Keratinocyte (primary cell): ENCODE measurements at regions not wholly inside any gene's neighbourhood (a gene's known extent, or its start where the extent isn't known, plus 50 kb on each side); places are given as distances from the start of the nearest gene placed in this dataset.
A peak's percentile ranks its signal among the peaks of the same experiment; 100 is the strongest.

ENCODE experiments used
- DNase-seq: peaks from one replicate; pipeline ENCODE4 v3.0.0-alpha.2; 2011; ENCODE audit warnings: low read depth, missing footprints, low spot score
- FAIRE-seq: peaks from 2 replicates; lab custom pipeline; 2011; peaks lifted over from hg19 to GRCh38; lab: Jason Lieb, UNC
- H2AFZ ChIP-seq: 2 replicates; pipeline ENCODE4 v1.6.0; 2012; ENCODE audit warnings: low read length, control low read depth, inconsistent platforms; ENCODE audit not compliant: control insufficient read depth
- H3K27ac ChIP-seq: 2 replicates; pipeline ENCODE4 v1.5.1; 2011; ENCODE audit warnings: low read length; ENCODE audit not compliant: control insufficient read depth, insufficient read depth
- H3K27me3 ChIP-seq: 3 replicates; pipeline ENCODE4 v1.6.0; 2011; ENCODE audit warnings: low read length; ENCODE audit not compliant: control insufficient read depth, insufficient read depth; ENCODE audit errors: extremely low read depth
- H3K36me3 ChIP-seq, 2 experiments: 2 replicates in 1 of 2; 3 replicates in 1 of 2; pipeline ENCODE4 v1.5.1; 2011; ENCODE audit warnings: low read length in 2 of 2, mild to moderate bottlenecking in 1 of 2; ENCODE audit not compliant: control insufficient read depth in 2 of 2, insufficient read depth in 2 of 2; ENCODE audit errors: extremely low read depth in 1 of 2
- H3K4me1 ChIP-seq: 3 replicates; pipeline ENCODE4 v1.5.1; 2011; ENCODE audit warnings: low read length; ENCODE audit not compliant: control insufficient read depth, insufficient read depth; ENCODE audit errors: extremely low read depth
- H3K4me2 ChIP-seq: 3 replicates; pipeline ENCODE4 v1.6.0; 2011; ENCODE audit warnings: low read depth, low read length; ENCODE audit not compliant: control insufficient read depth, insufficient read depth; ENCODE audit errors: extremely low read depth
- H3K4me3 ChIP-seq, 3 experiments: fragments of 200-600 bp in 1 of 3; sonication (generic) in 1 of 3; 2 replicates in 2 of 3; 3 replicates in 1 of 3; pipeline ENCODE4 v1.5.1; 2011 to 2016; ENCODE audit warnings: low read length in 3 of 3, mild to moderate bottlenecking in 3 of 3, control low read depth in 2 of 3, inconsistent platforms in 1 of 3, low read depth in 1 of 3, mixed read lengths in 1 of 3, mixed run types in 1 of 3, moderate library complexity in 1 of 3; ENCODE audit not compliant: control insufficient read depth in 2 of 3, insufficient read depth in 2 of 3; ENCODE audit errors: extremely low read depth in 1 of 3
- H3K79me2 ChIP-seq: 2 replicates; pipeline ENCODE4 v1.6.0; 2012; ENCODE audit warnings: low read length; ENCODE audit not compliant: control insufficient read depth, insufficient read depth
- H3K9ac ChIP-seq: 3 replicates; pipeline ENCODE4 v1.6.0; 2011; ENCODE audit warnings: low read length; ENCODE audit not compliant: control insufficient read depth, insufficient read depth; ENCODE audit errors: extremely low read depth
- H3K9me1 ChIP-seq: 3 replicates; pipeline ENCODE4 v1.6.0; 2011; ENCODE audit warnings: low read length; ENCODE audit not compliant: control insufficient read depth, insufficient read depth; ENCODE audit errors: extremely low read depth
- H3K9me3 ChIP-seq: 2 replicates; pipeline ENCODE4 v1.5.1; 2012; ENCODE audit warnings: low read depth, low read length; ENCODE audit not compliant: control insufficient read depth
- H4K20me1 ChIP-seq: 3 replicates; pipeline ENCODE4 v1.6.0; 2011; ENCODE audit warnings: low read length; ENCODE audit not compliant: control insufficient read depth, insufficient read depth; ENCODE audit errors: extremely low read depth
- EZH2 ChIP-seq: IDR thresholded peaks from one replicate; pipeline ENCODE4 v1.6.1; 2012; ENCODE audit warnings: inconsistent platforms, mild to moderate bottlenecking, low read length, moderate library complexity
- dilution Hi-C: fragments of 300-500 bp; cut with MboI; formaldehyde crosslinking; loops from one replicate; pipeline ENCODE4 v1.7.0; 2020; ENCODE audit warnings: low sequenced_read_pairs; ENCODE audit not compliant: extremely low pct_ligation_motif_present
- TF ChIP-seq, protein P1 (sequence below), 3 experiments: IDR thresholded peaks in 1 of 3; conservative IDR thresholded peaks in 1 of 3; optimal IDR thresholded peaks in 1 of 3; 2 replicates in 2 of 3; 3 replicates in 1 of 3; pipeline versions ENCODE3 to v1.5.1; 2011; ENCODE audit warnings: low read length in 3 of 3, mild to moderate bottlenecking in 3 of 3, moderate library complexity in 2 of 3, control low read depth in 1 of 3, inconsistent platforms in 1 of 3; ENCODE audit not compliant: insufficient read depth in 2 of 3; ENCODE audit errors: extremely low read depth in 1 of 3

DNA sequence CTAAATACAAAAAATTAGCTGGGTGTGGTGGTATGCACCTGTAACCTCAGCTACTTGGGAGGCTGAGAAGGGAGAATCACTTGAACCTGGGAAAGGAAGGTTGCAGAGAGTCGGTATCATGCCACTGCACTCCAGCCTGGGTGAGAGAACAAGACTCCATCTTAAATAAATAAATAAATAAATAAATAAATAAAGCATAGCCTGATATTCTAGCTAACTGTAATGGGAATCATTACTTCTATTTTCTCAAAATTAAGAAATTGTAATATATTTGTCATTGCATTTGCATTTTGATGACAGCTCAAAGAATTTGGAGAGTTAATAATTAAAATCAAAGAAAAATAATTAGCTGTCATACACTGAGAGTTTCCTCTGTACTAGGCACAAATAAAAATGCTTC is 561.1 kb downstream of the EFNB2 start:
- H4K20me1 ChIP-seq, result no peaks in the 10 kb centered on the region
- FAIRE-seq (no peak), DNase-seq (no peak)
- H3K9me3 ChIP-seq, result no peaks in the 10 kb centered on the region
- H3K4me1 ChIP-seq, result peaks cover 28% of the 10 kb centered on the region
- dilution Hi-C loops, result no loop called here
- H3K27me3 ChIP-seq, result no peaks in the 10 kb centered on the region
- H3K27ac ChIP-seq, result no peak overlapping the region
- peaks cover 2% of the 10 kb centered on the region for H3K9me1 ChIP-seq
- H3K79me2 ChIP-seq, result no peaks in the 10 kb centered on the region
- no peak overlapping the region for H3K9ac ChIP-seq
- H2AFZ ChIP-seq, result no peak overlapping the region
- TF ChIP-seq EZH2, result no peak
- TF ChIP-seq, protein P1, sequence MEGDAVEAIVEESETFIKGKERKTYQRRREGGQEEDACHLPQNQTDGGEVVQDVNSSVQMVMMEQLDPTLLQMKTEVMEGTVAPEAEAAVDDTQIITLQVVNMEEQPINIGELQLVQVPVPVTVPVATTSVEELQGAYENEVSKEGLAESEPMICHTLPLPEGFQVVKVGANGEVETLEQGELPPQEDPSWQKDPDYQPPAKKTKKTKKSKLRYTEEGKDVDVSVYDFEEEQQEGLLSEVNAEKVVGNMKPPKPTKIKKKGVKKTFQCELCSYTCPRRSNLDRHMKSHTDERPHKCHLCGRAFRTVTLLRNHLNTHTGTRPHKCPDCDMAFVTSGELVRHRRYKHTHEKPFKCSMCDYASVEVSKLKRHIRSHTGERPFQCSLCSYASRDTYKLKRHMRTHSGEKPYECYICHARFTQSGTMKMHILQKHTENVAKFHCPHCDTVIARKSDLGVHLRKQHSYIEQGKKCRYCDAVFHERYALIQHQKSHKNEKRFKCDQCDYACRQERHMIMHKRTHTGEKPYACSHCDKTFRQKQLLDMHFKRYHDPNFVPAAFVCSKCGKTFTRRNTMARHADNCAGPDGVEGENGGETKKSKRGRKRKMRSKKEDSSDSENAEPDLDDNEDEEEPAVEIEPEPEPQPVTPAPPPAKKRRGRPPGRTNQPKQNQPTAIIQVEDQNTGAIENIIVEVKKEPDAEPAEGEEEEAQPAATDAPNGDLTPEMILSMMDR (optimal IDR thresholded peaks at IDR 0.05 in 1 of 3, IDR thresholded peaks at IDR 0.05 in 1 of 3, conservative IDR thresholded peaks at IDR 0.05 in 1 of 3; ENCODE audit: extremely low read depth in 1 of 3, insufficient read depth in 2 of 3, low read length in 3 of 3), result no peak
- no peak overlapping the region for H3K4me3 ChIP-seq
- no peak overlapping the region for H3K4me2 ChIP-seq
- no peaks in the 10 kb centered on the region for H3K36me3 ChIP-seq

DNA sequence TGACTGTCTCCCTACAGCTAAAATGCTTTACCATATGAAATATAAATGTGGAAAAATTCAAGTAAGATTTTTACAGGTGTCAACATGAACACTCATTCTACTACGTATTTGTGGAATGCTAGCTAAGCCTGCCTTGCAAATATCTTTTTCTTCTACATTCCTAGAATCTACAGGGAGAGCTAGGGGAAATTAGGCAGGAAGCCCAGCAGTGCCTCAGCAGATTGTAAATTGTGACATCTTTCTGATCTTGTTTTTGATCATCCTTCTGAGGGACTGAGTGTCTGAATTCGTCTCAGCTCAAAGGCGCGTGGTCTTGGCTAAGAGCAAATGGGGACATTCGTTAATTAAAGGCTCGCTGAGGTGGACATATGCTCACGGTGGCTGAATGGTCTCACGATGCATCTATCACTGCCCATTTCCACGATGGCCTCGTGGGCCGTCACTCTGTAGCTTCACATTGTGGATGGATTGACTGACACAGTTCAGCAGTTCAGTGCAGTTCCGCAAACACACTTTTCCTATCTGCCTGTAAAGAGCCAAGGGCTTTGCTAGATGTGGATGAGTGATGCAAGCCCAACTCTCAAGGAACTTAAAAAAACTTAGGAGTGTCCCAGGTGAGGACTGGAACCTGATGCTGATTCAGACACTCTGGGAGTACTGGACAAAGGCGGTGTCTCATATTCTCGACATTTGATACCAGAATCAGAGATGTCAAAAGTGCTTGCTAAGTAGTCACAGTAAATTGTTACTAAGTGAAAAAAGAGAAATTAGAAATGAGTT is 562.5 kb downstream of the EFNB2 start:
- FAIRE-seq (peak; percentile 70), DNase-seq (no peak)
- no peak overlapping the region for H3K4me3 ChIP-seq
- TF ChIP-seq, protein P1 (optimal IDR thresholded peaks at IDR 0.05 in 1 of 3, IDR thresholded peaks at IDR 0.05 in 1 of 3, conservative IDR thresholded peaks at IDR 0.05 in 1 of 3; ENCODE audit: extremely low read depth in 1 of 3, insufficient read depth in 2 of 3, low read length in 3 of 3), result no peak
- TF ChIP-seq EZH2, result no peak
- peak overlapping the region; percentile 29 for H3K27ac ChIP-seq
- no peaks in the 10 kb centered on the region for H3K36me3 ChIP-seq
- H4K20me1 ChIP-seq, result no peaks in the 10 kb centered on the region
- dilution Hi-C loops, result no loop called here
- peaks cover 22% of the 10 kb centered on the region for H3K4me1 ChIP-seq
- no peaks in the 10 kb centered on the region for H3K9me1 ChIP-seq
- peak overlapping the region; percentile 17 for H3K9ac ChIP-seq
- no peaks in the 10 kb centered on the region for H3K27me3 ChIP-seq
- peak overlapping the region; percentile 64 for H3K4me2 ChIP-seq
- no peaks in the 10 kb centered on the region for H3K9me3 ChIP-seq
- no peaks in the 10 kb centered on the region for H3K79me2 ChIP-seq
- H2AFZ ChIP-seq, result peak overlapping the region; percentile 12
